Globus pallidus (tissue), 1 donor: ENCODE measurements at regions not wholly inside any gene's neighbourhood (a gene's known extent, or its start where the extent isn't known, plus 50 kb on each side); places are given as distances from the start of the nearest gene placed in this dataset.

ENCODE experiments used
- DNase-seq: peaks from one replicate; pipeline ENCODE4 v3.0.0-alpha.2; 2015; ENCODE audit warnings: low spot score

DNA sequence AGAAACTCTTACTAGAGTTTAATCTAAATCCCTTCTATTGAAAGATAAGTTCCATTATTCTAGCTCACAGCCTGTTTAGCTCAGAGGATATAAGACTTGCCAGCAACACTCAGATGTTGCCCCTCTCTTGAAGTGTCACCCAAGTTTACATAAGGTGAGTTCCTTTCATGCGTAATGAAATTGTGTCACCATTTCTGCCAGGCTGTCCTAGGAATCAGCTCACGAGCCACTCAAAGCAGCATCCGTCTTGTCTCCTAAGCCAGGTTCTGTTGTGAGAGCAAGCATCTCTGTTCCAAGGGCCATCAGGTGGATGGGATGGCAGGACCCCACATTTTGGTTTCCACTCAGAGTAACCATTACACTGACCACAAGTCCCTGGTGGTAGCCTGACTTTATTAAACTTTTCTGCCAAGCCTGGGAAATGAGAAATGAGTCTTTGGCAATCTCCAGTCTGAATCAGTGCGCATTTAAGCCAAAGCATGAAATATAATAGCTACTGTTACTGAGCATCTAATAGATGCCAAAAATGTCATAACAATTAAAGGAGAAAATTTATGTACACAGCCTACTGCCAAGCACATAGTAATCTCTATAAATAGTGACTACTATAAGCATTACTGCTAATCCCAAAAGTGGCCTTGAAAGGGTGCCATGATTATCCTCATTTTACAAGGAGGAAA lies 179.6 kb upstream of the MIR17HG start:
- no peak for DNase-seq

DNA sequence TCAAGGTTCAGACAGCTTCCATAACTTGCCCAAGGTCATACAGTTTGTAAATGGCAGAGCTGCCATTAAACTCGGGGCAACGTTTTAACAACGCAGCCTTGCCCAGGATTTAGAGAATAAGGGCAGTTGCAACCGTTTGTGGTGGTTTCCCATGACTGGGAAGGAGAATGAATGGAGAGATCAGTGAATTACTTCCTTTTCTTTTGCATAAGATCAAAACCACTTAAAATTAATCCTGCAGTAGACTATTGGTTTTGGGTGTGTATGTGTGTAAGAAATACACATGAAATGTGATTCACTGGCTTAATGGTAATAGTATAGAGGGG lies 179.1 kb upstream of the MIR17HG start:
- no peak for DNase-seq

DNA sequence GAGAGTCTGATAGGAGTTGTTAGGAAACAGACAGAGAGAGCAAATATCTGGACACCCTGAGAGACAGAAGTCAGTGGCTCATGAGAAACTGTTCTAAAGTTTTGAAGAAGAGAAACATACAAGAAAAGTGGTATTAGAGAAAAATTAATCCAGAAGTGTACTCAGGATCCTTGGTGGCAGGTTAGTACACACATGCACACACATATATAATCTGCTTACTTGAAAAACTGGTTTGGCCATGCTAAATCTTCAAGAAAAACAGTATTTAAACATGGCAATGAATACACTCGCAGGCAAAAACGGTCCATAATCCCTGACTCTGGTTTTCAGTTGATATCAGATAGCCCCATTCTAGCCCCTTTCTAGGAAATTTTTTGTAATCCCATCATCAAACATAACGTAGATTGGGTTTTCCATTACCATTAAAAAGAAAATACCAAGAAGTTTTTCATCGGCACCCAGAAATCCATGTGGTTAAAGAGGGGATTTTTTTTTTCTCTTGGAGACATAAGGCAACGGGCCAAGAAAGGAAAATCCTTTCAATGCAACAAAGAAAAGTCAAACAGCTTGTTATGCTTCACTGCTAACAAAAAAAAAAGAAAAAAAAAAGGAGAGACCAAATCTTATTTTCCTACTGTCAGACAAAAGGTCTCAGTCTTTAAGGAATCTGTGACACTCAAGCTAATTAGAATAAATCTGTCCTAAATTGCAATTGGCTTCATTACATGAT lies 178.0 kb upstream of the MIR17HG start:
- no peak for DNase-seq

DNA sequence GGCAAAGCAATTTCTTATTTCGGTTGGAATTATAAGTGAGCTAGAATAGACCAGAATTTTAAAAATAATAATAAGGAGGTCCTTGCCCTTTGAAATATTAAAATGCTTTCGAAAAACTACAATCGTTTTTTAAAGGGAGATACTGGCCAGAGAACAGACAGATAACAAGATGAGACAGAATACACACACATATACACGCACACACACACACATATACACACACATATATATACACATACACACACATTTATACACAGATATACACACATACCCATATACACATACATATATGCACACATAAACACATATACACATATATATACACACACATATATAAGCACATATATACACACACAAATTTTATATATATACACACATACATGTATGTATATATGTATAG lies 175.3 kb upstream of the MIR17HG start:
- no peak for DNase-seq

DNA sequence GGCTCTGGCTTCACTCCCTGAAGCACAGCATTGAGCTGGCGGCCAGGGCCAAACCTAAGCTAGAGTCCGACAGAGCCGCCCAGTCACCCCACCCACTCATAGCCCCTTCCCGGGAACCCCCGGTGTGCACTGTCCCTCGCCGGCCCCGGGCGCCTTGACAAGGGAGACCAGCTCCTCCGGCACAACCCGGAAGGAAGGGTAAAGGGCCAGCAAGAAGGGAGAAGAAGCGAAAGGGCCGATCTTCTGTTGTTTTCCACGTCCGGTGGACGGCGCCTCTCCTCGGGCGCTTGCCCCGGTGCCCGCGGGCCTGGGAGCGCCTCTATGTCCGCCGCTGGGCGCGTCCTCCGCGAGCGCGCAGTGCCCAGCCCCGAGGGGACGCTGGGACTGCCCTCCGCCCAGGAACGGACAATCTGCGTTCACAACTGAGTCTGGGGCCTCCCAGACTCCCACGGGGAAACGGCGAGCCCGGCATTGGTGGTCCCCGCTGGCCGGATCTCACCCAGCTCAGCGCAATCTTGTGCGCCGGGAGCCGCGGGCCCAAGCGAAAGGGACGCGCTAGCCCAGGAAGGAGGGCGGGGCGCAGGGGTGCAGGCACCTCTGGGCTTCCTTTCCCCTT lies 172.5 kb upstream of the MIR17HG start:
- no peak for DNase-seq

DNA sequence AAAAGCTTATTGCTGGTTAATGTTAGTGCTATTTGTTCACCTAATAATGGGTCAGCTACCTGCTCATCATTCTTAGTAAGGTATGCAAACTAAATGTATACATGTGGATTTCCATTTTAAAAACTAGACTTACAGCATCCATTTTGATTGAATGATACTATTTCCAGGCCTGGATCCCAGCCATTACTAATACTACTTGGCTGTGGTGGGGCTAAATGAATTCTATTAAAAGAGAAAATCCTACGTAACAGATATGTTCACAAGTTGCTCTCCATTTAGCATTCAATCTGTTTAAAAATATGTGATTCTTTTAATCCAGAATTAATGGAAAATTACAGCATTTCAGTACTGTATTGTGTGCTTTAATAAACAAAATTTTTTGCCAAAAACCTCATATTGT lies 169.4 kb upstream of the MIR17HG start:
- no peak for DNase-seq

DNA sequence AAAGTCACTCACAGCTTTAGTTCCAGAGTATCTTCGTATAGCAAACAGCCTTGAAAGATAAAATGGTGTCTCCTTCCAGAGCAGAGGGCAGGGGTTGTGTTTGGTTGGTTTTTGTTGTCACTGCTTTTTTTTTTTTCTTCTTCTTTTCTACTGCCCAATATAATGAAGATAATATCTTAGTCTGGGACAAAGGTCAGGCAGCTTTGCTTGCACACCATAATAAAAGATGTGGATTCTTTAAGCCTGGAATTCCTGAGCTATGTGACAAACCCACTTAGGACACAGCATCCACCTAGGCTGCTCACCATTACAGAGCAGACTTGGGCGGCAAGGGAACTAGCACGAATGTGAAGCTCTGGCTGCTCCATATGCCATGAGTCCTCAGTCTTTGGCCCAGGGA lies 165.6 kb upstream of the MIR17HG start:
- DNase-seq, result no peak

DNA sequence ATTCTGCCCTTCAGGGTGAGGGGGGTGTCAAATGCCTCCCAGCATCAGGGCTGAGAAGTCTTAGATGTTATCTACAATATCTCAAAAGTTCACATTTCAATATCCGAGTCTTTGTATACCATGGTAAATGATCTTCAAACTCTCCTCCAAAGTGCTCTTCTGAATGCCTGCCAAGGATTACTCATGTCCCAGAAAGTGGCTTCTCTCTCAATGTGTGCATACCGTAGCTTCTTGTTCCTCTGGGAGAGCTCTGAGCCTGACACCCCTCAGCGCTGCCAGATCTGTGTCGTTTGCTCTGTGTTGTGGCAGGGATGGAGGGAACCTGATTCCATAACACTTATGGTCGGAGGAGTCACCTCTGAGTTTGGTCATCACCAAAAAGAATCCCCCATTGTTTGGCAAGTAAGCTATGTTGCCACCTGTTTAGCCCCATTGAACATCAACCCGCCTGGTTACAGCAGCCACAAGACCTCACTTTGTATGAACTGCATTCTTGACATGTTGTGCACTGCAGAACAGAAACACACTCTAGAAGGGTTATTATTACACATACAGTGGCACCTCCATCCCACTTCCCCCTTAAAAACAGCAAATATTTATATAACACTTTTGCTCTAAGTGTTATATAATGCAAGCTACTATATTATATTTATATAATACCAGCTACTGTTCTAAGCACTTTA lies 163.1 kb upstream of the MIR17HG start:
- no peak for DNase-seq

DNA sequence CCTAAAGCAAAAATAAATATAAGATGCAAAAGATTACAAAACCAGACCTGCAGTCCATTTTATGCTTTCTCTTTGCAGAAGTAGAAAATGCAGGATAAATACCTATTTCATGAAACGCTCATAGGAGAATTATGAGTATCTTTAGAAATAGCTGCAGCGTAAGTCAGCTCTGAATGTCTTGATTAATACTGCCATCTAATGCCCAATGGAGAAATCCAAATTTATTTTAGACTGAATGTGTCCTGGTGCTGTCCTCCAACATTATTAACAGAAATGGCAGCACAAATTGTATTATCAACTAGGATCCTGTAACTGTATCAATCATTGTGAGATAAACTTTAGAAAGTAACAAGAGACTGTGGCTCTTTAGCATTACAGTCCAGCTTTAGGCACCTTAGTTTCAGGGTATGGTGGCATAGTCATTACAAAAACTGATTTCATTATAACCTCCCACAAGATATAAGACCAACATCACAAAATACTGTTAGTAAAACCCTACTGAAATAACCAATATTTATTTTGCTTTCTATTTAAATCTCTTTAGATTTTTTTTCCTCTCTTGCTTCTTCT lies 162.1 kb upstream of the MIR17HG start:
- DNase-seq, result peak; percentile 49

DNA sequence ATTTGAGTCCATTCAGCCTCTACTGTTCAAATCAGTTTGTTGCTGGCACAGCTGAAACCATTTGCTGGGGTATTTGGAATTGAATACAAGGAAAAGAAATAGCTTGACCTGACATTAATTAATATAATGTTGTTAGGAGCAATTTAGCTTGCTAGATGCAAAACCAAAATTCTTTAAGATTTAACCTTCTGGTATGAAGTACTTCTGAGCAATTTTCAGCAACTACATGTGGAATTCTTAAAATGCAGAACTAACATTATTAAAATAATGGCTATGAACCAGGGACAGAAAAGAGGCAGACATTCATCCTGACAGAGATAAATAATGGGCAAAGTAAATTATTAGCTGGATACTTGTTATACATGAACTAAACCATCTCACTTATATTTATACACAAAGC lies 160.0 kb upstream of the MIR17HG start:
- no peak for DNase-seq

DNA sequence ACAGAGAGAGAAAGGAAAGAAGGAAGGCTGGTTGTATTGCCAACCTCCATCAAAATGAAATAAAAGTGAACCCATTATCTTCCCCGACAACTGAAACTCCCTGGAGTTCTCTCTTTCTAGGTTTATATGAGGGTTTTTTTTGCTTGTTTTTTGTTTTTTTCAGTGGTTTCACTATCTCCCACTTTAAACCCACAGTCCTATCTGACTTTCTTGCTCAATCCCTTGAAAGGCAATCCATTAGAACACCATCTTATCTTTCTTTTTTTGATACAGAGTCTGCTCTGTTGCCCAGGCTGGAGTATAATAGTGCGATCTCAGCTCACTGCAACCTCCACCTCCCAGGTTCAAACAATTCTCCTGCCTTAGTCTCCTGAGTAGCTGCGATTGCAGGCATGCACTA lies 158.0 kb upstream of the MIR17HG start:
- no peak for DNase-seq

DNA sequence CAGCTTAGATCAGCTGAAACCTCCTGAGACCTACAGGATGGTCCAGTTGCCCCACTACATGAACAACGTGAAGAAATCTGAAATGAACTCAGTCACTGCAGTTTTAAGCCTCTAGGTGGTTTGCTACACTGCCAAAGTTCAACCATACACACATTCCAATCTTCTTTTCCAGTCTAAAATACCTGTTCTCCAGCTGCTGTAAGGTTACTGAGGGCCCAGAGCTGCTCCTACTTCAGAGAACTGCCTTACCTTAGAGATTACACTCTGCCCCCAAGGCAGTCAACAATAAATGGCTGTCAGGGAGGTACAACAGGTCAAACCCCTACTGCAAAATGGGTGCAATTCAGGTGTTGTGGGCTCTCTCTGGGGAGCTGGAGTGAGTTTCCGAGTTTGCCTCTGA lies 154.1 kb upstream of the MIR17HG start:
- DNase-seq, result no peak

DNA sequence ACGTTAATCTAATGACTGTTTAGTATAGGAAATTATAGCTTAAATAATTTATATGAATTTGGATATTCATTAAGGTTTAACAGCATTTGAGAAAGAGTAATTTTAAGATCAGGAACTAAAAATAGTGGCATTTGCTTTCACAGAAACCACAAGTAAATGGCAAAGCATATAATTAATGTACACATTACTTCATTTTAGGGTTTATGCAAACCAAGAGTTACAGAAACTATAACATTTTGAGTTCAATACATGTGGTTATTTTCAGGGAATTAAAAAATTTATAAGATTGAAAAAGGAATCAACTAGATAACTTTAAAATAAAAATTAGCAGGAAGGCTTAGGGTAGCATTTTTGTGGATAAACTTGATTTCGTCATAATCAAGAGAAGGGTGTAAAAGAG lies 151.7 kb upstream of the MIR17HG start:
- DNase-seq, result no peak

DNA sequence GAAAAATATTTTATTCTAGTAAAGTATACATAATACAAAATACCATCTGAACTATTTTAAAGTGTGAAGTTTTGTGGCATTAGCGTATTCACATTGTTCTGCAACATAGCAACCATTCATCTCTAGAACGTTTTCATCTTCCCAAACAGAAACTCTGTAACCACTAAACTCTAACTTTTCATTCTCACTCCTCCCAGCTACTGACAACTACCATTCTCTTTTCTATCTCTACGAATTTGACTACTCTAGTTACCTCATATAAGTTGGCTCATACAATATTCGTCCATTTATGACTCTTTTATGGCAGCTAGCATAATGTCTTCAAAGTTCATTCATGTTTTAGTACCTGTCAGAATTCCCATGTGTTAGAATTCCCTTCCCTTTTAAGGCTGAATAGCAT lies 150.5 kb upstream of the MIR17HG start:
- DNase-seq, result no peak

DNA sequence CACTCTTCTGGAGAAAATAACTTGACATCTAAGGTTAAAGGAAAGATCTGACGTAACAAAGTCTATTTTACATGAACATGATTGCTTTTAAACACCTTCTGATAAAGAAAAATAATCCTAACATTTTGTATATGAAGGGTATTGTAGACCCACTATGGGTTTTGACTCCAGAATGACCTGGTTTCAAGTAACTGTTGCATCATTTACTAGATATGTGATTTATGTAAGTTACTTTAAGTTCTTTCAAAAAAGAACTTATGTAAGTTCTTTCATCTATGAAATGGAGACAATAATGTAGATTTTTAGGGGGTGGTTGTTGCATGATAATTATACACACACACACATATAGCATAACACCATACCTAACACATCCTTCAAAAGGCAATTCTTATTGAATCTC lies 147.6 kb upstream of the MIR17HG start:
- DNase-seq, result no peak

DNA sequence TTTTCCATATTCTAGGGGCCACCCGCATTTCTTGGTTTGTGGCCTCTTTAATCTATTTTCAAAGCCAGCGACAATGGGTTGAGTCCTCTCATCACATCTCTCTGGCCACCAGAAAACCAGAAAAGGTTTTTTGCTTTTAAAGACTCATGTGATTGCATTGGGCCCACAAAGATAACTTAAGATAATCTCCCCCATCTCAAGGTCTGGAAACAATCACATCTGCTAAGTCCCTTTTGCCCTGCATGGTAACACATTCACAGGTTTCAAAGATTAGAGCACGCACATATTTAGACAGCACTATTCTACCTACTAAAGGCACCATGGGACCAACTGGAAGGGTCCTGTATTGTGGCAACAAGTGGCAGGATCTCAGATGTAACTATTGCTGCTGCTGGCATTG lies 147.0 kb upstream of the MIR17HG start:
- no peak for DNase-seq

DNA sequence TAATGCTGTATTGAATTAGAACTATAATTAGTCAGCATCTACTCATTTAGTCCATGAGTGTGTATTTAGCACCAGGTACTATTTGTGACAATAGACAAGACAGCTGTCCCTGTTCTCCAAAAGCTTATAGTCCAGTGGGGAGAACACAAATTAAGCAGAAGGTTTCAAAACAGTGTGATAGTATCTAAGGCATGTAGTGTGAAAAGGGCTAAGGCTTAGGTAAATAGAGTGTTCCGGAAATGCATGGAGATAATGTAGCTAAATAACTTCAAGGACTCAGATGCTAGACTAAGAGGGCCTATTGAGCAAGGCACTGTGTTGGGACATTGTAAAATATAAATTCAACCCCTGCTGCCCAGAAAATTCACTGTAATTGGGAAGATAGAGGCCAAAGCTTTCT lies 144.1 kb upstream of the MIR17HG start:
- DNase-seq, result no peak

DNA sequence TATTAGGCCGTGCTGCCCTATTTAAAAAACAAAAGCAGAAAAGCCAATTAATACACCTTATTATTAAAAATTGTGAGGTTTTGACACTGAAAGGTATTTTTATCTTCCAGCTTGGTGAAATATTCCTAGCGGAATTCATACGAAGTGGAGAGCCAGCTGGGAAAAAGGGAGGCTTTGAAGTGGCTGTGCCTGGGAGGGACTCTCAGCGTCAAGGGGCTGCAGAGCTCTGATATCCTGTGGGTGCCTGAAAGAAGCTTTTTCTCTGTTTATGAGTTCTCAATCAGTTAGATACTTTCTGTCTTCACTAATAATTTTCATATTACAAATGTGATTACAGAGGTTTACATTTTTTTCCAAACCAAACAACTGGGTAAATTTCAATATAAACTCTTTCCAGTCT lies 140.2 kb upstream of the MIR17HG start:
- no peak for DNase-seq

DNA sequence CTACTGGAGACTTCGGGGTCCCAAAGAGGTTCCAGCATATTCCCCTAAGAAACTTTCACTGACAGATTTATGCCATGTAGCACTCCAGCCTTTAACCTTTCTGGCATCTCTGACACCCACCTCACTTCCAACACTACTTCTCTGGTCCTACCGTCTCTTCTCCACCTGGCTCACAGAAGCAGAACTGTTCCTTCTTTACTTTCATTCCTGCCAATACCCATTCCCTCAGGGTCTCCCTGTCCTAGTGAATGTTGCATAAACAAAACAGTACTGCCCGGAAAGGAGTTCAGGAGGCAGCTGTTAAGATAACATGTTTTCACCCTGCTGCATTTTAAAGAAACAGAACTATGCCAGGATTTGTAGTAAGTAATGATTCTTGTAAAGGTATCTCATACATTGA lies 136.0 kb upstream of the MIR17HG start:
- DNase-seq, result no peak

DNA sequence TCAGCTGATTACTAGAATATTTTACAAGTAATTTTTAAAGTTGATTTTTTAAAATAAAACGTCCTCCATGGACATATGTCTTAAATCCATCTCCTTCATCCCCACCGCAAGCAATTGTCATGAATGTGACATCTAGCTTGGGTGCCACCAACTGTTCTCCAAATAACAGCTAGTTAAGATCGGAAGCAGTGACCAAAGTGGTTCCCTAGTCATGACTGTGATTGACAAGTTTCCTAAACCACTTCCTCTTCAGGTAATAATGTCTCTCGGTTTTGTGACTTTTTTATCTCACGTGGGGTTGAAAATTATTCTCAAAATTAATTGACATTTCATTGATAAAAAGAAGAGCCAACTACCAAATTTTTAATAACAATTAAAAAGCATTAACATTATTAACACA lies 135.3 kb upstream of the MIR17HG start:
- no peak for DNase-seq

DNA sequence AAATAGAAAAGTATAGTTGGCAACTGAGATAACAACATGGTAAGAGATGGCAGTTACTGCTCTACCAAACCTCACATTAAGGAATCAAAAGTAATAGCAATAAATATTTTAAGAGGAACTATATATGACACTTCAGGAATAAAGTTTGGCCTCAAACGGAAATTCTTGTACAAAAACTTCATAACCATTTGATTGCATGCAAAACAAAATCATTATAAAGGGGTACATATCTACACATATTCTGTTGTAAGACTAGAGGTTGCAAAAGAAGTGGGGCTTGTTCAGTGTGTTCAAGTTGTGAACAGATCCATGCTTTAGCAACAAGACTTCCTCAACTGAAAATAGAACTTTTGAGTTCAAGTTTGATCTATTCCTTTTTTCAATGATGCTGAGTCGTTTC lies 133.5 kb upstream of the MIR17HG start:
- no peak for DNase-seq

DNA sequence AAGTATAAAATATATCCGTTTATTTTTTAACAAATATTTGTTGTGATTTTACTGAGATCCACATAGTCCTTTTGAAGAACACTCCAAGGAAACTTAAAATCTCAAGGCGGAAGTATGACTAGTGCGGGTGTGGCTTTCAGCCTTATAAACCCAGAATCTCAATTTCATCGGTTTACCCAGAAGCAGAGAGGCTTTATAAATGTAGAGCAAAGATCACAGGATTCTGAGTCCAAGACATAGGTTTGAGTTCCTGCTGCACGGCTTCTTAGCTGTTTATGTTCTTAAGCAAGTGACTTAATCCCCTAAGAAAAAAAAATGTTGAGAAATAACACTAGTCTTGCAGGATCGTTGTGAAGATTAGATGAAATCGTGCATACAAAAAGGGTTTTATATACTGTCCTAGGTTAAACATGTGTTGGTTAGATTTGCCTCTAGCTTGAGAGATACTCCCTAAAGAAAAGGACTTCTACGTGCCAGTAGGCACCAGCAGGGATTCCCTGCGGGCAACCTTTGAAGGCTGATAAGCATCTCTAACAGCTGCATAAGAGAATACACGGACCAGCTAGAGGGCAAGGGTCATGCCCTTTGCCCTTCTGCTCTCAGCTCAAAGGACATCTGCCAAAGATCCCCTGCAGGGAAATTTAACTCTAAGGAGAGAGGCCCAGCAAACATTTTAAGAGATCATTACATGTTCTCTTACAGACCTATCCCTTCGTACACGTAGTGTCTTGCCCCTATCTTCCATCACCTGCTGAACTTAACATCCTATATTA lies 130.4 kb upstream of the MIR17HG start:
- DNase-seq, result no peak
